IMR-90 (cell line): ENCODE measurements at regions not wholly inside any gene's neighbourhood (a gene's known extent, or its start where the extent isn't known, plus 50 kb on each side); places are given as distances from the start of the nearest gene placed in this dataset.

Source experiments
- ATAC-seq: fragments of 200-7000 bp; cut with Tn5 transposase; 2 replicates; pipeline ENCODE4 v1.9.1; 2020; ENCODE audit warnings: low read depth, mild to moderate bottlenecking, moderate library complexity
- BruUV-seq: library from RNA; stranded (reverse); fragments of 400-500 nt; replicated peaks from 2 replicates; lab custom pipeline; 2021; lab: Mats Ljungman, UMichigan
- CTCF ChIA-PET: fragments of 300-600 bp; formaldehyde crosslinking; extraction: SDS; loops from one replicate; lab custom pipeline; 2021; ENCODE audit warnings: antibody characterized with exemption; lab: Yijun Ruan, JAX
- POLR2A ChIA-PET: fragments of 300-600 bp; sonication (Branson Sonifier 250); formaldehyde crosslinking; loops from one replicate; lab custom pipeline; 2022; ENCODE audit warnings: antibody characterized with exemption; ENCODE audit not compliant: unreplicated experiment; lab: Charles Lee
- DNase-seq: peaks from one replicate; pipeline ENCODE4 v3.0.0; 2013
- H2AFZ ChIP-seq: replicated peaks from 2 replicates; pipeline ENCODE3; 2013; ENCODE audit warnings: low read length, mild to moderate bottlenecking; ENCODE audit not compliant: poor library complexity
- H2AK5ac ChIP-seq: 2 replicates; pipeline ENCODE4 v1.6.1; 2013; ENCODE audit warnings: low read depth, low read length, inconsistent platforms
- H2AK9ac ChIP-seq: replicated peaks from 2 replicates; pipeline ENCODE3; 2013; ENCODE audit warnings: mild to moderate bottlenecking, low read depth, low read length, moderate library complexity; ENCODE audit not compliant: poor library complexity
- H2BK120ac ChIP-seq: 2 replicates; pipeline ENCODE4 v1.6.1; 2013; ENCODE audit warnings: low read depth, low read length, inconsistent platforms
- H2BK15ac ChIP-seq: 3 replicates; pipeline ENCODE4 v1.6.1; 2013; ENCODE audit warnings: low read depth, low read length, inconsistent platforms
- H2BK20ac ChIP-seq: 2 replicates; pipeline ENCODE4 v1.6.1; 2013; ENCODE audit warnings: low read depth, mild to moderate bottlenecking, inconsistent platforms, low read length, moderate library complexity
- H2BK5ac ChIP-seq: 2 replicates; pipeline ENCODE4 v1.6.1; 2013; ENCODE audit warnings: mild to moderate bottlenecking, low read depth, low read length, inconsistent platforms; ENCODE audit not compliant: poor library complexity, severe bottlenecking
- H3K14ac ChIP-seq: replicated peaks from 2 replicates; pipeline ENCODE4 v1.6.1; 2013; ENCODE audit warnings: low read depth, low read length, inconsistent platforms
- H3K18ac ChIP-seq: 2 replicates; pipeline ENCODE4 v1.6.1; 2013; ENCODE audit warnings: low read depth, low read length, control low read depth
- H3K23ac ChIP-seq: 2 replicates; pipeline ENCODE4 v1.6.1; 2013; ENCODE audit warnings: low read depth, low read length, inconsistent platforms
- H3K27ac ChIP-seq: 2 replicates; pipeline ENCODE4 v1.5.1; 2013; ENCODE audit warnings: mild to moderate bottlenecking, control low read depth, low read length; ENCODE audit not compliant: insufficient read depth
- H3K27me3 ChIP-seq: 2 replicates; pipeline ENCODE4 v1.6.1; 2013; ENCODE audit warnings: low read length; ENCODE audit not compliant: control insufficient read depth, insufficient read depth
- H3K36me3 ChIP-seq: 2 replicates; pipeline ENCODE4 v1.6.1; 2013; ENCODE audit warnings: low read length, mixed read lengths; ENCODE audit not compliant: control insufficient read depth, insufficient read depth
- H3K4ac ChIP-seq: 2 replicates; pipeline ENCODE4 v1.6.1; 2013; ENCODE audit warnings: low read depth, low read length, inconsistent platforms
- H3K4me1 ChIP-seq: 2 replicates; pipeline ENCODE4 v1.6.1; 2013; ENCODE audit warnings: low read length, mixed read lengths; ENCODE audit not compliant: control insufficient read depth, insufficient read depth
- H3K4me2 ChIP-seq: 2 replicates; pipeline ENCODE4 v1.6.1; 2013; ENCODE audit warnings: low read depth, mild to moderate bottlenecking, control low read depth, low read length, moderate library complexity
- H3K4me3 ChIP-seq: 2 replicates; pipeline ENCODE4 v1.5.1; 2013; ENCODE audit warnings: low read depth, mild to moderate bottlenecking, control low read depth, low read length, moderate library complexity; ENCODE audit not compliant: insufficient read depth
- H3K56ac ChIP-seq: 2 replicates; pipeline ENCODE4 v1.6.1; 2013; ENCODE audit warnings: low read length, inconsistent platforms; ENCODE audit not compliant: insufficient read depth; ENCODE audit errors: extremely low read depth
- H3K79me1 ChIP-seq, 2 experiments: 2 replicates each; pipeline ENCODE4 v1.6.1; 2013; ENCODE audit warnings: low read length in 2 of 2, inconsistent platforms in 1 of 2, low read depth in 1 of 2
- H3K9ac ChIP-seq: 2 replicates; pipeline ENCODE4 v1.6.1; 2013; ENCODE audit warnings: low read depth, low read length, control low read depth
- H3K9me1 ChIP-seq: 2 replicates; pipeline ENCODE4 v1.6.1; 2013; ENCODE audit warnings: low read length, inconsistent platforms; ENCODE audit not compliant: insufficient read depth
- H3K9me3 ChIP-seq: 2 replicates; pipeline ENCODE4 v1.6.1; 2013; ENCODE audit warnings: low read length; ENCODE audit not compliant: control insufficient read depth, insufficient read depth
- H4K20me1 ChIP-seq: 2 replicates; pipeline ENCODE4 v1.6.1; 2013; ENCODE audit warnings: low read length, inconsistent platforms; ENCODE audit not compliant: insufficient read depth
- H4K5ac ChIP-seq: 2 replicates; pipeline ENCODE4 v1.6.1; 2013; ENCODE audit warnings: mild to moderate bottlenecking, low read depth, low read length, control low read depth
- H4K8ac ChIP-seq, 2 experiments: 2 replicates each; pipeline ENCODE4 v1.6.1; 2013; ENCODE audit warnings: low read depth in 2 of 2, low read length in 2 of 2, control low read depth in 1 of 2, inconsistent platforms in 1 of 2
- H4K91ac ChIP-seq: 2 replicates; pipeline ENCODE4 v1.6.1; 2013; ENCODE audit warnings: low read depth, low read length, inconsistent platforms; ENCODE audit not compliant: insufficient read depth
- CHD1 ChIP-seq: IDR thresholded peaks from 2 replicates; pipeline ENCODE4 v1.6.1; 2012; ENCODE audit warnings: low read depth, low read length, improper control_type of control experiment
- RCOR1 ChIP-seq: IDR thresholded peaks from 2 replicates; pipeline ENCODE4 v1.6.1; 2012; ENCODE audit warnings: mild to moderate bottlenecking, low read length, improper control_type of control experiment; ENCODE audit not compliant: insufficient replicate concordance
- SMC3 ChIP-seq: fragments of 150-350 bp; IDR thresholded peaks from 2 replicates; pipeline ENCODE4 v1.6.1; 2016; ENCODE audit warnings: low read depth, mild to moderate bottlenecking, antibody characterized with exemption, low read length, moderate library complexity
- WGBS, 2 experiments: methylation state at CpG; one replicate each; pipeline versions ENCODE4 v1.1.5 to v1.1.7; 2013; ENCODE audit warnings: missing lambda C conversion rate in 2 of 2; ENCODE audit not compliant: insufficient read length in 1 of 2; ENCODE audit errors: extremely low coverage in 2 of 2; 5-methylcytosine and 5-hydroxymethylcytosine counted together
- dilution Hi-C: fragments of 300-500 bp; cut with HindIII; formaldehyde crosslinking; loops from one replicate; pipeline ENCODE4 v1.14.3; 2018; ENCODE audit warnings: low sequenced_read_pairs; ENCODE audit not compliant: unreplicated experiment
- in situ Hi-C: fragments of 300-500 bp; cut with MboI; formaldehyde crosslinking; loops from 3 replicates; pipeline ENCODE4 v1.14.3; 2019; ENCODE audit warnings: low sequenced_read_pairs, inconsistent platforms, mixed read lengths
- intact Hi-C: fragments of 100-400 bp; cut with micrococcal nuclease; formaldehyde crosslinking; loops from 2 replicates; pipeline ENCODE4 v1.10.0; 2022

GRCh38 chr13:53415135-53415534 lies 386.5 kb downstream of the OLFM4 start:
- H3K27me3 ChIP-seq, result no peaks in the 10 kb centered on the region
- H3K4ac ChIP-seq, result no peak overlapping the region
- no peak overlapping the region for H3K27ac ChIP-seq
- no peak overlapping the region for H2BK15ac ChIP-seq
- intact Hi-C loops (no loop called here), dilution Hi-C loops (no loop called here), in situ Hi-C loops (no loop called here)
- H4K8ac ChIP-seq, result no peak overlapping the region
- ChIA-PET POLR2A (no interaction called here), CTCF (no interaction called here)
- no peaks in the 10 kb centered on the region for H3K79me1 ChIP-seq
- no peak overlapping the region for H3K56ac ChIP-seq
- H2AK9ac ChIP-seq, result no peak overlapping the region
- BruUV-seq, result no TSS peak
- H2BK5ac ChIP-seq, result no peak overlapping the region
- H3K9me3 ChIP-seq, result peaks cover 6% of the 10 kb centered on the region; the same call in 1 of the 2 replicates
- no peak overlapping the region for H3K4me3 ChIP-seq
- H3K9me1 ChIP-seq, result no peaks in the 10 kb centered on the region
- H3K36me3 ChIP-seq, result no peaks in the 10 kb centered on the region
- no peak overlapping the region for H2BK120ac ChIP-seq
- H3K14ac ChIP-seq, result no peak overlapping the region
- H2AFZ ChIP-seq, result no peak overlapping the region
- no peak overlapping the region for H3K23ac ChIP-seq
- H4K91ac ChIP-seq, result no peak overlapping the region
- H3K9ac ChIP-seq, result no peak overlapping the region
- H3K18ac ChIP-seq, result no peak overlapping the region
- DNase-seq (no peak), ATAC-seq (no peak)
- H4K20me1 ChIP-seq, result no peaks in the 10 kb centered on the region
- WGBS, 2 experiments, result no CpG with 5 or more reads among the region's 2 CpGs
- H3K4me2 ChIP-seq, result no peak overlapping the region
- H2AK5ac ChIP-seq, result no peak overlapping the region
- H2BK20ac ChIP-seq, result no peak overlapping the region
- TF ChIP-seq RCOR1, result no peak
- TF ChIP-seq CHD1, result no peak
- no peak for TF ChIP-seq SMC3
- no peaks in the 10 kb centered on the region for H3K4me1 ChIP-seq
- H4K5ac ChIP-seq, result no peak overlapping the region
